Esophagus squamous epithelium (tissue), 4 donors: ENCODE measurements at regions not wholly inside any gene's neighbourhood (a gene's known extent, or its start where the extent isn't known, plus 50 kb on each side); places are given as distances from the start of the nearest gene placed in this dataset.

ENCODE experiments used
- POLR2A ChIP-seq, 4 donors: fragments of 450-650 bp; IDR thresholded peaks; one replicate each; pipeline ENCODE4 v1.6.1; 2017; ENCODE audit warnings: antibody characterized with exemption in 4 of 4, mild to moderate bottlenecking in 4 of 4, moderate library complexity in 3 of 4
- TF ChIP-seq, protein P1 (sequence below), 6 experiments: fragments of 450-650 bp in 4 of 6; fragments of 200-600 bp in 2 of 6; sonication (generic) in 2 of 6; IDR thresholded peaks; one replicate each; pipeline ENCODE4 v1.5.1; 2016 to 2019; ENCODE audit warnings: antibody characterized with exemption in 6 of 6, mild to moderate bottlenecking in 4 of 6, moderate library complexity in 4 of 6

DNA sequence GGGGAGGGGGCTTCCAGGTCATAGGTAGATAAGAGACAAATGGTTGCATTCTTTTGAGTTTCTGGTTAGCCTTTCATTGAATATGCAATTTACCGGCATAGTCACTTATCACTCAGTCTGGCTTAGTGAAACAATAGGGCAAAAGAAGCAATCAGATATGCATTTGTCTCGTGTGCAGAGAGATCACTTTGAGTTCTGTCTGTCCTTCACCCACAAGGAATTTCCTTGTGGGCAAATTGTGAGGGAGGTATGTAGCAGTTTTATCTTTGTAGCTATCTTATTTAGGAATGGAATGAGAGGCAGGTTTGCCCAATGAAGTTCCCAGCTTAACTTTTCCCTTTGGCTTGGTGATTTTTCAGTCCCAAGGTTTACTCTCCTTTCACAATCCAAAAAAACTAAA is 116.1 kb downstream of the TUSC1 start:
- no peak for TF ChIP-seq POLR2A (IDR thresholded peaks at IDR 0.05)
- TF ChIP-seq, protein P1, sequence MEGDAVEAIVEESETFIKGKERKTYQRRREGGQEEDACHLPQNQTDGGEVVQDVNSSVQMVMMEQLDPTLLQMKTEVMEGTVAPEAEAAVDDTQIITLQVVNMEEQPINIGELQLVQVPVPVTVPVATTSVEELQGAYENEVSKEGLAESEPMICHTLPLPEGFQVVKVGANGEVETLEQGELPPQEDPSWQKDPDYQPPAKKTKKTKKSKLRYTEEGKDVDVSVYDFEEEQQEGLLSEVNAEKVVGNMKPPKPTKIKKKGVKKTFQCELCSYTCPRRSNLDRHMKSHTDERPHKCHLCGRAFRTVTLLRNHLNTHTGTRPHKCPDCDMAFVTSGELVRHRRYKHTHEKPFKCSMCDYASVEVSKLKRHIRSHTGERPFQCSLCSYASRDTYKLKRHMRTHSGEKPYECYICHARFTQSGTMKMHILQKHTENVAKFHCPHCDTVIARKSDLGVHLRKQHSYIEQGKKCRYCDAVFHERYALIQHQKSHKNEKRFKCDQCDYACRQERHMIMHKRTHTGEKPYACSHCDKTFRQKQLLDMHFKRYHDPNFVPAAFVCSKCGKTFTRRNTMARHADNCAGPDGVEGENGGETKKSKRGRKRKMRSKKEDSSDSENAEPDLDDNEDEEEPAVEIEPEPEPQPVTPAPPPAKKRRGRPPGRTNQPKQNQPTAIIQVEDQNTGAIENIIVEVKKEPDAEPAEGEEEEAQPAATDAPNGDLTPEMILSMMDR (IDR thresholded peaks at IDR 0.05), result no peak
